HG02623 (cell line): ENCODE measurements at regions not wholly inside any gene's neighbourhood (a gene's known extent, or its start where the extent isn't known, plus 50 kb on each side); places are given as distances from the start of the nearest gene placed in this dataset.

Experiments used
- ATAC-seq: cut with Tn5 transposase; IDR thresholded peaks from one replicate; pipeline ENCODE4 v1.9.1; 2021; ENCODE audit warnings: moderate library complexity; ENCODE audit not compliant: unreplicated experiment

GRCh38 chr4:3364634-3365314 lies 72.0 kb downstream of the RGS12 start:
- no peak for ATAC-seq

- no peak for ATAC-seq
Measured at GRCh38 chr4:3365326-3365725, 72.5 kb downstream of the RGS12 start.

GRCh38 chr4:3365871-3366842 lies 73.3 kb downstream of the RGS12 start:
- ATAC-seq, result no peak

DNA sequence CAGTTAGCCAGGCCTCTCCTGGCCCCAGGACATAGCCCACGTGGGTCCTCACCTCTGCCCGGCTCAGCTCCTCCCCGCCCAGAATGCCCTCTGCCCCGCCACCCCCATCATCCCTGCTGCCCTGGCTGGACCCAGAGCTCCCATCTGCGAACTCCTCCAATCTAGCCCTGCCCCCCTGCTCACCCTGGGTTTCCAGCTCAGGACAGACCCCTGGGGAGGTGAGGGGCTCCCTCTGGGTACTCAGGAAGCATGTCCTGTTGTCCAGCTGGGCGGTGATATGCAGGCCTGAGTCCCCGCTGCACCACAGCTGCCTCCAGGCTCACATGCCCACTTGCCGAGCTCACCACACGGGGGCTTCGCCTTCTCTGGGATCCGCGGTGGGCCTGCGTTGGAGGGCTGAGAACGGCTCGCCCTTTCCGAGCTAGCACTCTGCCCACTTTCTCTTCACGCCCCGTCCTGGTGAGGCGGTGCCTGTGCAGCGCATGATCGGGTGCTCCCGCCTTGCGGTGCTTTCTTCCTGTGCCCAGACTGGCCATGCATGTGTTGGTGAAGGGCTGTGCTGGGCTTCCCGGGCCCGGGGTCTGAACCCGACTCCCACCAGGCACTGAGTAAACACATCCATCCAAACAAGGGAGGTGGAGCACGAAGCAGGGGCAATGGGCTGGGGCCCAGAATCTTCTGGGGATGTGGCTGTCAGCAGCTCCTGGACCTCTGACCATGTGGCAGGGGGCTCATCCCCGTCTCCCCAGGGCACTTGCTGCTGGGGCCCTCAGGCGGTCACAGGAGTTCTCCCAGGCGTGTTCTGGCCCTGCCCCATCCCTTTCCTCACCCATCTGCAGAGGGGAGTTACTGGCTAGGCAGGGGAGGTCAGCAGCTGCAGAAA lies 74.3 kb downstream of the RGS12 start:
- no peak for ATAC-seq

- no peak for ATAC-seq
Measured at GRCh38 chr4:3367866-3368265, 73.9 kb upstream of the HGFAC start.

GRCh38 chr4:3368334-3368733 lies 73.4 kb upstream of the HGFAC start:
- no peak for ATAC-seq

- ATAC-seq, result no peak
Measured at GRCh38 chr4:3368841-3369760, 72.7 kb upstream of the HGFAC start.

DNA sequence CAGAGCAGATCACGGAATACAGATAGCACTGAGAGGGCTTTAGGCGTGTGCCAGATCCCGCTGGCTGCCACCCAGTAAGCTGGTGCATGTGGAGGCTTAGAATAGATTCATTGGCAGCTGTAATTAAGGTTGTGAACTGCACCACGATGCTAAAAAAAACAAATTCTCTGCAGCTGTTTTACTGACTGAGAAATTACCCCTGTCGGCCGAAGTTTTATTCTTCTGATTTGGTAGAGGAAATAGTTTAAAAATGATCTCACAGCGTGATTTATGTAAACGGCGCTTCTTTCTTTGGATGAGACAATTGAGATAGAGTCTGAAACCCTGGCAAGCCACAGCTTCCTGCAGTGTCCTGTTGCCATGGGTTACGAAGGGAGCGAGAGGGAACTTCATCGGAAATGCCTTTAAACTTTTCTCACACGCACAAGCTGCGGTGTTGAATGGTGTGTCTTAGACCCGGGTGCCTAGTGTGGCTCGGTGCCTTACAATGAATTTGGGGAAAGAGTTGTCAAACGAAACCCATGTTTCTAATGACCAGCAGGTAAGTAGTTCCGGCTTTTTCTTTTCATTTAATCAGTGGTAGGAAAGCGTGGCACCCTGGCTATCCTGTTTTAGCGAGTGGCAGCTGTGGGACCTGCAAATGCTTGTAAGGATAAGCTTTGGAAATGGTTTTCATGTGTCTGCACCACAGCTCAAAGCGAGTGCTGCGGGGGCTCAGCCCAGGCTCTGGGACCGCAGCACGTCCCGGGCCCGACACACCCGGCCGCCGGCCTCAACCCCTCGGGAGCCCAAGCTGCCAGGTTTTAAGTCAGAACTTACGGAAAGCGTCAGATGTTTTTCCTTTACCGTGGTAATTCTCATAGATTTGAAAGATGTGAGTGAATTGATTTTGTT lies 71.7 kb upstream of the HGFAC start:
- no peak for ATAC-seq

GRCh38 chr4:3371033-3372001 lies 70.5 kb upstream of the HGFAC start:
- ATAC-seq, result no peak

- peak; percentile 12 for ATAC-seq
Measured at GRCh38 chr4:3372264-3372932, 69.4 kb upstream of the HGFAC start.

DNA sequence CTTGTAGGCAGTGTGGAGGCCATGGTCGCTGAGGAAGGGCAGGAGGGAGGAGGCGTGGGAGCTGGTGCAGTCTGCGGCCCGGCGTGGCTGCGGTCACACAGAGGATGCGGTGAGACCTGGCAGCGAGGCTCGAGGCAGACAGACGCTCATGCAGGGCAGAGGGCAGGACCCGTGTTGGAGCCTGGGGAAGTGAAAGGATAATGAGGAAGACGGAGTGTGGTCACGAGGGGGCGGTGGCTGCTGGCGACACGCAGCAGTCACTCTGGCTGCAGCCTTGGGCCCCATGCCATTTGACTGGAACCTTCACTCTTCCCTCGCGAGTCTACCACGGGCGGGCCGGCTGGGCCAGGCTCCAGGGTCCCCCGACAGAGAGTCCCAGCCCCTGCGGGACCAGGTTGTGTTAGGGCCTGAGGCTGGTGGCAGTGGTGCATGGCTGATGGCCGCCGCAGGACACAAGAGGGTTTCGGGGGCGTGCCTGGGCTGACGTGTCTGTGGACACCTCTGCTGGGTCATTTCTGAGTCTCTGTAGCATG lies 68.8 kb upstream of the HGFAC start:
- peak; percentile 54 for ATAC-seq

- ATAC-seq, result no peak
Measured at GRCh38 chr4:3373468-3373867, 68.3 kb upstream of the HGFAC start.

DNA sequence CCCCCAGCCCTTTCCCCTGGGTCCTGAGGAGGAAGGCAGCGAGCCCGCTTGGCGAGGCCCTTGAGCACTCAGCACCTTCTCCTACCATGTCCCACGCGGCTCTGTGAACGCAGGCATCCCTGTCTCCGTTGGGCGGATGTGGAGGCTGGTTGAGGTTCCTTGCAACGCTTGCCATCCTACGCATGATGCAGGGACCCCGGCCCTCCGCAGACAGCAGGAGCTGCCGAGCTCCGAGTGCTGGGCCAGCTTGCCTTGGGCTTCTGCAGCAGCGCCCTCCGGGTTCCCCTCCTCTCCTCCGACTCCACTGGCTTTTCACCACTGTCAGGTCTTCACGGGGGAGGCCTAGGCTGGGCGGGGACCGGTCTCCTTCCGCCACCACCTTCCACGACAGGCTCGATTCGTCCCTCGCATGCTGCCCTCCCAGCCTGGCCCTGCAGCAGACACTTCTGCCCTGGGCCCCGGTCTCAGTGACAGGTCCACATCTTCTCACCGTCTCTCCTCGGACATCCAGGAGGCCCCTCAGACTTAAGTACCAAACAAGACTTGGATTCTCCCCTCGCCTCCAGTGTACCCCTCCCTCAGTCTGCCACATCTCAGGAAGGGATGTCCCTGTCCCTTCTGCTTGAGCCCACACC lies 67.6 kb upstream of the HGFAC start:
- no peak for ATAC-seq

GRCh38 chr4:3374667-3375066 lies 67.1 kb upstream of the HGFAC start:
- no peak for ATAC-seq

DNA sequence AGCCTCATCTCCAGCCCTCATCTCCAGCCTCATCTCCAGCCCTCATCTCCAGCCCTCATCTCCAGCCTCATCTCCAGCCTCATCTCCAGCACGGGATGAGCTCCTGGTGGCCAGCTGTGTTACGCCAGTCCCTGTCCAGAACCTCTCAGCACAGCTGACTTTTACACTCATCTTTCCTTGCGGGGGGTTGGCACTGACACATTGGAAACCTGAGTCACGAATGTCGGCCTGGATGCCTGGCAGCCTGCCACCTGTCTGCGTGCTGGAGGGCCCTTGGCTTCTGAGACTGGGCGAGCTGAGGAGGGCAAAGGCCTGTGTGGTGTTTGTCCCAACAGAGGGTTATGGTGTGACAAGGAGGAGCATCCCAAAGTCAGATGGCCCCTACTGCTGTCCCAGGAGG lies 66.1 kb upstream of the HGFAC start:
- ATAC-seq, result no peak

GRCh38 chr4:3376266-3376665 lies 65.5 kb upstream of the HGFAC start:
- ATAC-seq, result no peak

DNA sequence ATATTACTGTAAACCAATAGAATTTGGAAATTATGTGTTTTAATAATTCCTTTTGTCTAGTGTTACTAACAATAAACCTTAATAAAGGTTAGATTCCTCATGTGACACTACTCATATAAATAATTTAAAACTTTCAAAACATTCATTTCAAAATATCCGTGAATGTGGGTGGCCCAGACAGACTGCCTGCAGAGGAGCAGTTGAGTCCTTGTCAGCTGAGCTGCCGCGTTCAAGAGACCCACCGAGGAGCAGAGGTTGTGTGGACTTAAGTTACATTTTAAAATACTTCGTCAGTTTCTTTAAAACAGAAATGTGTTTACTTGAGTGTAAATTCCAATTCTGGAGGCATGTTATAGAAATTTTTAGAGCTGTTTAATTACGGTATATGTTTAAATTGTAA lies 64.2 kb upstream of the HGFAC start:
- no peak for ATAC-seq
